GOT3 (cell line): ENCODE measurements at regions not wholly inside any gene's neighbourhood (a gene's known extent, or its start where the extent isn't known, plus 50 kb on each side); places are given as distances from the start of the nearest gene placed in this dataset.

ENCODE experiments used
- DNase-seq: peaks from one replicate; lab custom pipeline; 2025; ENCODE audit warnings: mixed read lengths; lab: John Stamatoyannopoulos, UW

- no peak for DNase-seq
Observed at GRCh38 chr7:80984619-80985018, 65.8 kb upstream of the SEMA3C start.

GRCh38 chr7:80981405-80981804 is 62.6 kb upstream of the SEMA3C start:
- no peak for DNase-seq

GRCh38 chr7:80977751-80978150 is 58.9 kb upstream of the SEMA3C start:
- DNase-seq, result no peak

- no peak for DNase-seq
Observed at GRCh38 chr7:80974396-80975358, 55.8 kb upstream of the SEMA3C start.

GRCh38 chr7:80971225-80971624 is 52.4 kb upstream of the SEMA3C start:
- DNase-seq, result no peak
